PC-3 (cell line): ENCODE measurements at regions not wholly inside any gene's neighbourhood (a gene's known extent, or its start where the extent isn't known, plus 50 kb on each side); places are given as distances from the start of the nearest gene placed in this dataset.

Experiments used
- CTCF ChIP-seq: fragments of 300-600 bp; sonication (generic); conservative IDR thresholded peaks from 2 replicates; pipeline ENCODE4 v1.5.1; 2017; ENCODE audit warnings: antibody characterized with exemption, low read depth, mild to moderate bottlenecking, low read length
- EZH2 ChIP-seq: fragments of 300-600 bp; sonication (generic); IDR thresholded peaks from one replicate; pipeline ENCODE4 v1.6.1; 2017; ENCODE audit warnings: antibody characterized with exemption, mild to moderate bottlenecking, low read length; ENCODE audit not compliant: unreplicated experiment
- EZH2phosphoT487 ChIP-seq: fragments of 300-600 bp; sonication (generic); IDR thresholded peaks from 2 replicates; pipeline ENCODE4 v1.6.1; 2018; ENCODE audit warnings: mild to moderate bottlenecking, antibody characterized with exemption, low read length, borderline replicate concordance

- TF ChIP-seq CTCF (no peak), EZH2 (no peak), EZH2phosphoT487 (no peak)
Measured at GRCh38 chr2:217477583-217477982, 525.2 kb downstream of the TNS1 start.
